AG10803 (cell line): ENCODE measurements at regions not wholly inside any gene's neighbourhood (a gene's known extent, or its start where the extent isn't known, plus 50 kb on each side); places are given as distances from the start of the nearest gene placed in this dataset.

Experiments
- DNase-seq: peaks from one replicate; pipeline ENCODE4 v3.0.0; 2010; ENCODE audit warnings: low read depth
- H3K4me3 ChIP-seq: 2 replicates; pipeline ENCODE4 v1.5.1; 2011; ENCODE audit warnings: mild to moderate bottlenecking, low read length, control low read depth
- TF ChIP-seq, protein P1 (sequence below): conservative IDR thresholded peaks from 2 replicates; pipeline ENCODE4 v1.5.1; 2011; ENCODE audit warnings: mild to moderate bottlenecking, low read length, control low read depth, inconsistent platforms

DNA sequence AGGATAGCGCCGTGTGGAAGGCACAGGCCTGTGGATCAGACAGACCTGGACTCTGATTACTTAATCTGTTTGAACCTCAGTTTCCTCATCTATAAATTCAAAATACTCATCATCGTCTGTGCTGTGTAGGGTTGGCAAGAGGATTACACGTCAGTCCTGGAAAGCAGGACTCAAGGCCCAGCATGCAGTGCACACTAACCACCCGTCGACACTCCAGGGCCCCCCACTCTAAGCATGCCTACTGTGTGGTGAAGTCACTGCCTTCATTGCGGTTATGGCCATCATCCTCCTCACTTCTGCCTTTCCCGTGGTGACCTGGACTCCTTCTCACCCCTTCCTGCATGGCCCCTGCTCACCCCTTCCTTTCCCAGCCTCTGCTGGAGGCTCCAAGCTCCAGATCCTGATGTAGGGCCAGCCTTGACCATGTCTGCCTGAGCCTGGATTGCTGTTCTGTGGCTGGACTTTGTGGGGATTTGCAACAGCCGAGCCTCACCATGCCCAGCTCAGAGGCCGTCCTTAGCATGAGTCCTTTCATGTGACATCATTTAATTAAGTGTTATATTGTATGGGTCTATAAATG lies 1158.0 kb downstream of the TBC1D22A start:
- TF ChIP-seq, protein P1, sequence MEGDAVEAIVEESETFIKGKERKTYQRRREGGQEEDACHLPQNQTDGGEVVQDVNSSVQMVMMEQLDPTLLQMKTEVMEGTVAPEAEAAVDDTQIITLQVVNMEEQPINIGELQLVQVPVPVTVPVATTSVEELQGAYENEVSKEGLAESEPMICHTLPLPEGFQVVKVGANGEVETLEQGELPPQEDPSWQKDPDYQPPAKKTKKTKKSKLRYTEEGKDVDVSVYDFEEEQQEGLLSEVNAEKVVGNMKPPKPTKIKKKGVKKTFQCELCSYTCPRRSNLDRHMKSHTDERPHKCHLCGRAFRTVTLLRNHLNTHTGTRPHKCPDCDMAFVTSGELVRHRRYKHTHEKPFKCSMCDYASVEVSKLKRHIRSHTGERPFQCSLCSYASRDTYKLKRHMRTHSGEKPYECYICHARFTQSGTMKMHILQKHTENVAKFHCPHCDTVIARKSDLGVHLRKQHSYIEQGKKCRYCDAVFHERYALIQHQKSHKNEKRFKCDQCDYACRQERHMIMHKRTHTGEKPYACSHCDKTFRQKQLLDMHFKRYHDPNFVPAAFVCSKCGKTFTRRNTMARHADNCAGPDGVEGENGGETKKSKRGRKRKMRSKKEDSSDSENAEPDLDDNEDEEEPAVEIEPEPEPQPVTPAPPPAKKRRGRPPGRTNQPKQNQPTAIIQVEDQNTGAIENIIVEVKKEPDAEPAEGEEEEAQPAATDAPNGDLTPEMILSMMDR, result no peak
- no peak for DNase-seq
- H3K4me3 ChIP-seq, result no peak overlapping the region

DNA sequence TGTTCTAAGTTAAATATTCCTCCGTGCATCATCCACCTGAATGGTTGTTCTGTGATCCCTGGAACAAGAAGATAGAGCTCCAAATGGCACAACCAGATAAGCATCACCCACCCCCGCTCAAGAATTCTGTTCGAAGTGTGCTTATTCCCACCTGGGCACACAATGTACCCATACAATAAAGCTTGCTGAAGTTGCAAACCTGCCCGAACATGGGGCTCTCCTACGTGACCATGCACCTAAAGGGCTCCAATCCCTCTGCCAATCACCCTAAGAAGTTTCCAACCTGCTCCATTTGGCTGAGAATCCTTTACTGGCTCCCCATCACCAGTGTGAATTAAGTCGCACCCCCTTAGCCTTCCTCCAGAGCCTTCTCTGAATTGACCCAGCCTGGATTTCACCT lies 1157.4 kb downstream of the TBC1D22A start:
- no peak overlapping the region for H3K4me3 ChIP-seq
- TF ChIP-seq, protein P1, result no peak
- DNase-seq, result no peak

DNA sequence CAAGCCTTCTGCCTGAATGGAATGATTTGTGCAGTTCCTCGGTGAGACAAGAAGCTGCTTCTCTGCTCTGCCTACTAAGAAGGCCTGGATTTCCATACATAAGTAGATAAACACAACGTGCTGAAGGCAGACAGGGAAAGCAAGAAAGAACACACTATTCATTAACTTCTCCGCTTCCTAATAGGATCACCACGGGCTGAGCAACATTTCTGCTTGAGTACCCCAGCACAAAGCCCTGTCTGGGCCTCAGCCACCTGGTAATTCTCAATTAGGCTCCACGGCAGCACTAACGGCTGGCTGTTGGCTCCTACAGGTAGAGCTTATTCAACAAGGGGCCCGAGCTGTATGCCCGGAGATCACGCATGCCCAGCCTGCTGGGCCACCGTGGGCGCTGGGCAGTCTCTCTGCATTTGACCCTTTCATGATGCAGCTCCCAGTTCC lies 1156.6 kb downstream of the TBC1D22A start:
- TF ChIP-seq, protein P1, result no peak
- DNase-seq, result no peak
- no peak overlapping the region for H3K4me3 ChIP-seq

DNA sequence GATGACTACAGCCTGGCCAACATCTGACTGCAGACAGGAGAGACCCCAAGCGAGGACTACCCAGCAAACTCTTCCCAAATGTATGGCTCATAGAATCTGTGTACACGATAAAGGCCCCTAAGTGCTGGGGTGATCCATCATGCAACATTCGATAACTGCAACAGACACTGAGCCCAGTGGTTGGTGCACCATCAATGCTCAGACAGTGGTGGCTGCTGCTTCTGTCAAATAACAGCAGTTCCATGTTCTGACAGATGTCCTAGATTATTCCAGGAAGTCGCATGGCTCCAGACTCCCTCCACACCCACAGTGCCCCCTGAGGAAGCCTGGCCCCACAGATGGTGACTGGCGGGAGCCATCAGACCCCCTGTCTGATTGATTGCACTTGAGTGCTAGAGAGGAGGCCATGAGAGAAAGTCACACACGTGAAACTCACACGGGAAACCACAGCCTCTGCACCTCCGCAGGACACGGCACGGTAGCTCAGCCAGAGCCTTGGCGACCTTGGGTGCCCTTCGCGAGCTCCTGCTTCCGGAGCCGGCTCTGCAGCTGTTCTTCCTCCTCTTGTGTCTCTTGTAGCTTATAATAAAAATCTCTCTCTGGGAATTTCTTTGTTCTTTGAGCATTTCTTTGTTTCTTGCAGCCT lies 1155.9 kb downstream of the TBC1D22A start:
- TF ChIP-seq, protein P1, result no peak
- no peak for DNase-seq
- no peak overlapping the region for H3K4me3 ChIP-seq

DNA sequence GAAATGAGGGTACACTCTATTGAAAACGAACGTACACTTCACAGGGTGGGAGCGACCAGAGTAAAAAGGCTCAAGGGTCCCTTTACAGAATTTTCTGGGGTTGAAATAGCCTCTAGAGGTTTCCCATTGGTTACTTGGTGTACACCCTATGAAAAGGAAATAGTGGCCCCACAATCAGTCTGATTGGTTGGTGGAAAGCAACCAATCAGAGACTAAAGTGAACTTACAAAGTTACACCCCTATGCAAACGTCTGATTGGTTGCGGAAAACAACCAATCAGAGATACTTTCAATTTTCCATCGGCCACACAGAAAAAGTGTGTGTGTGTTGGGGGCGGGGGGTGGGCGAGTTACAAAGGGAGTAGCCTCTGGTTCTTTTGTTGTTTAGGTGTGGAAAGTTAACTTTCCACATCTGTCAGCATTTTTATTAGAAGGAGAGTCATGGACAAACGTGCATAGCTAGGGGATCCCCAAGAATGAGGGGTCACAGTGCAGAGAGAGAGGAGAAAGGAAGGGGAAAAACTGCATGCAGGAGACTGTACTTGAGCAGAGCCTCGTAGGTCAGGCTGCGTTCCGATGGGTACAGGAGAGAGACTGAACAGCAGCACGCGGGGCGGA lies 1152.1 kb downstream of the TBC1D22A start:
- TF ChIP-seq, protein P1, result no peak
- H3K4me3 ChIP-seq, result no peak overlapping the region
- DNase-seq, result no peak

DNA sequence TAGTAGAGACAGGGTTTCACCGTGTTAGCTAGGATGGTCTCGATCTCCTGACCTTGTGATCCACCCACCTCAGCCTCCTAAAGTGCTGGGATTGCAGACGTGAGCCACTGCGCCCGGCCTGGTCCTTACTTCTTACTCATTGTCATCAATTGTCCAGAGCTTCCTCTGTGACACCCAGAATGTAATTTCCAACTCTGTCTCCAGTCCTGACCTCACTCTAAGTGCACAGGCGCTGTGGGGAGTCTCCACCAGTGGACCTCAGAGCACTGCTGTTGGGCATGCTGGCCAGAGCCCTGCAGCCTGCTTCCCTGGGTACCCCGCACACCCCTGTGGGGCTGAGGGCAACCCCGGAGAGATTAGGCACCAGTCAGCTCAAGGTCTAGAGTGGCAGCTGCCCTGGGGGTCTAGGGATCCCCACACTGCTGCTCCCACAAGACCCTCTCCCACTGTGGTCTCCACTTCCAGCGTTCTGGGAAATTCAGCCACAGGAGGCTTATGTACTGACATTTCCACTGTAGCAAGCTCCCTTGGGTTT lies 1140.3 kb downstream of the TBC1D22A start:
- TF ChIP-seq, protein P1, result no peak
- no peak overlapping the region for H3K4me3 ChIP-seq
- no peak for DNase-seq

DNA sequence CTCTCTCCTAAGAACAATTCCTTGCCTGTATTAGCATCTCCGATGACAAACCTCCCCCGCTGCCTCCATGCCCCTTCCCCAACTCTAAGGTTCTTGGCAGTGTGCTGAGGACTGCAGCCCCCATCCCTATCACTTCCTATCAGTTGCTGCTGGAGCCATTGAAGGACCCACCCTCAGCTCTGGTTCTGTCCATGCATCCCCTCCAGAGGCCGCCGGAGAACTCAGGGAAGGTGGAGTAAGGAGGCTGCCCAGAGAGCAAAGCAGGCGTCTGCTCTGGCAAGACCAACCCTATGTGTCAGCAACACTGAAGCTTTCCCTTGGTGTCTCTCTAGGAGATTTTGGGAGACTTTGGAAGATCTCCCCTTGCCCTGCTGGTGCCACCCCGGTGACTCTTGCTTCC lies 1139.5 kb downstream of the TBC1D22A start:
- no peak overlapping the region for H3K4me3 ChIP-seq
- DNase-seq, result no peak
- TF ChIP-seq, protein P1, result no peak
